ENCODE measurements at regions not wholly inside any gene's neighbourhood (a gene's known extent, or its start where the extent isn't known, plus 50 kb on each side); places are given as distances from the start of the nearest gene placed in this dataset.

DNA sequence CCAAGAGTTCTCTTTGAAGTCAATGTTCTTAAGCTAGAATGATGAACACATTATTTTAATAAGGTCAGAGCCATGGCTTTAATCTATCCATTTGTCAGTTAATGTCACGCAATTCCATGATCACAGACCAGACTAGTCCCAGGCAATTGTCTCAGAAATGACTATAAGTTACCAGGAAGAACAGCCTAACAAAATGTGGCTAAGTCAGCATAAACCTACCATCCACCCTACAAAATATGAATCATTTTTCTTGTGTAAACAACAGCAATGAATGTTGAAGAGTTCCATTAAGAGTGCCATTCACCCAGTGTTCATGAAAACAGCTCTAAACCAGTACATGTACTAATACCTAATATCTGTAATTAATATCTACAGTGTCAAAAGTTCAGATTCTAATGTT is 127.5 kb downstream of the KCTD12 start:
- Histone ChIP-seq H3K27ac (no peak overlapping the region), H3K4me3 (no peak overlapping the region), H3K27me3 (no peaks in the 10 kb centered on the region), H3K4me1 (no peaks in the 10 kb centered on the region), H3K9me3 (no peaks in the 10 kb centered on the region), H3K36me3 (no peaks in the 10 kb centered on the region)
- TF ChIP-seq POLR2AphosphoS5 (IDR thresholded peaks at IDR 0.05; ENCODE audit: insufficient read depth in 1 of 2, low read depth in 1 of 2) (no peak), CTCF (IDR thresholded peaks at IDR 0.05) (no peak), POLR2A (IDR thresholded peaks at IDR 0.05) (no peak)
- DNase-seq (ENCODE audit: extremely low spot score in 2 of 2): no peak
- intact Hi-C loops (cut with DNase I): no loop called here

DNA sequence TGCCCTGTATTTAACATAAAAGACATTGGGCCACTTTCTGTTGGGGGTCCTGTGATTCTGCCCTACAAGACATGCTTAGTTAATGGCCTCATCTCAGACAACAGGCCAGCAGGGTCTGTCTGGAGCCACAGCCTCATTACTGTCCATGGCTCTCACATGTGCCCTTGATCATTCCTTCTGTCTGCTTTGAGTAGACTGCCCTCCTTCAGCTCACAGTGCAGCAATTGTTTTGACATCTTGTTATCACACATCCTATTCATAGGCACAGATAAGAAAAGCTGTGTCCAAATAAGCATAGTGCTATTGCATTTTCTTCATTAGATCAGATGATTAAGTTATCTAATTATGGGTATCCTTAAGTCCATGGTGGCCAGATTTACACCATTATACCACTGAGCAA is 127.9 kb downstream of the KCTD12 start:
- intact Hi-C loops (cut with DNase I): no loop called here
- no peaks in the 10 kb centered on the region for H3K27me3 ChIP-seq
- no peak overlapping the region for H3K27ac ChIP-seq
- H3K4me1 ChIP-seq: no peaks in the 10 kb centered on the region
- H3K4me3 ChIP-seq: no peak overlapping the region
- no peaks in the 10 kb centered on the region for H3K36me3 ChIP-seq
- TF ChIP-seq CTCF (IDR thresholded peaks at IDR 0.05) (no peak), POLR2A (IDR thresholded peaks at IDR 0.05) (no peak), POLR2AphosphoS5 (IDR thresholded peaks at IDR 0.05; ENCODE audit: insufficient read depth in 1 of 2, low read depth in 1 of 2) (no peak)
- no peaks in the 10 kb centered on the region for H3K9me3 ChIP-seq
- DNase-seq (ENCODE audit: extremely low spot score in 2 of 2): no peak

GRCh38 chr13:76756451-76756850 is 129.8 kb downstream of the KCTD12 start:
- DNase-seq (ENCODE audit: extremely low spot score in 2 of 2): no peak
- H3K4me3 ChIP-seq: no peak overlapping the region
- no peak overlapping the region for H3K27ac ChIP-seq
- intact Hi-C loops (cut with DNase I): no loop called here
- no peaks in the 10 kb centered on the region for H3K4me1 ChIP-seq
- no peaks in the 10 kb centered on the region for H3K27me3 ChIP-seq
- TF ChIP-seq POLR2A (IDR thresholded peaks at IDR 0.05) (no peak), CTCF (IDR thresholded peaks at IDR 0.05) (no peak), POLR2AphosphoS5 (IDR thresholded peaks at IDR 0.05; ENCODE audit: insufficient read depth in 1 of 2, low read depth in 1 of 2) (no peak)
- H3K36me3 ChIP-seq: no peaks in the 10 kb centered on the region
- no peaks in the 10 kb centered on the region for H3K9me3 ChIP-seq

- H3K27me3 ChIP-seq: no peaks in the 10 kb centered on the region
- no peak overlapping the region for H3K27ac ChIP-seq
- TF ChIP-seq POLR2AphosphoS5 (IDR thresholded peaks at IDR 0.05; ENCODE audit: insufficient read depth in 1 of 2, low read depth in 1 of 2) (peak in 1 of 2 donors; percentile 51), POLR2A (IDR thresholded peaks at IDR 0.05) (no peak), CTCF (IDR thresholded peaks at IDR 0.05) (no peak)
- no peaks in the 10 kb centered on the region for H3K36me3 ChIP-seq
- intact Hi-C loops (cut with DNase I): no loop called here
- no peak overlapping the region for H3K4me3 ChIP-seq
- DNase-seq (ENCODE audit: extremely low spot score in 2 of 2): no peak
- H3K9me3 ChIP-seq: no peaks in the 10 kb centered on the region
- no peaks in the 10 kb centered on the region for H3K4me1 ChIP-seq
These were observed 131.8 kb downstream of the KCTD12 start for GRCh38 chr13:76754414-76754813.

- Histone ChIP-seq H3K4me1 (no peaks in the 10 kb centered on the region), H3K4me3 (no peak overlapping the region), H3K27ac (no peak overlapping the region), H3K9me3 (no peaks in the 10 kb centered on the region), H3K36me3 (no peaks in the 10 kb centered on the region), H3K27me3 (no peaks in the 10 kb centered on the region)
- no peak for TF ChIP-seq POLR2A (IDR thresholded peaks at IDR 0.05)
- TF ChIP-seq POLR2AphosphoS5 (IDR thresholded peaks at IDR 0.05; ENCODE audit: insufficient read depth in 1 of 2, low read depth in 1 of 2): no peak
- TF ChIP-seq CTCF (IDR thresholded peaks at IDR 0.05): no peak
- no peak for DNase-seq (ENCODE audit: extremely low spot score in 2 of 2)
- intact Hi-C loops (cut with DNase I): no loop called here
These were observed 134.9 kb downstream of the KCTD12 start for GRCh38 chr13:76751278-76751677.
